ENCODE measurements at regions not wholly inside any gene's neighbourhood (a gene's known extent, or its start where the extent isn't known, plus 50 kb on each side); places are given as distances from the start of the nearest gene placed in this dataset.

DNA sequence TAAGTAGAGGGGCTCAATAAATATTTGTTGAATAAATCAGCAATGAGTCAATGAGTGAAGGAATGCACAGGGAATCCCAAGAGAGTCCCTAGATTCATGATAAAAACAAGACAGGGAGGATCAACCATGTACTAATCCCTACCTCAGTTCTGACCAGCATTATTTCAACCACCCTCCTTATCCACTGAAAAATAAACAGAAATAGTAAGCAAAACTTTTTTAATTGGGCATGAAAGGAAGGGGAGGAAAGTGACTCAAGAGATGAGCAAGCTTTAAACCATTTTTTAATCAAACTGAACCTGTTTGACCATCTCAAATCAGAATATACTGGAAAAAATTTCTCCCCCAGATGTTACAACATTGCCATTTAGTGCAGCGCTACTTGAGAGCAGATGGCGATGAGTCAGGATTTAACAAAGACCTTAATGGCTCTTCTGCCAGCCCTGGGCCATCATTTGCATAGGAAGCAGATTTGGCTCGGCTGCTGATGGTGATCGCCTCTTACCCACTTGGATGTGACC is 194.8 kb upstream of the SLC30A5 start:
- no peak overlapping the region for H3K4me3 ChIP-seq (ENCODE audit: low read depth, low read length)
- no peak for DNase-seq (ENCODE audit: low read depth)
- TF ChIP-seq, protein P1, sequence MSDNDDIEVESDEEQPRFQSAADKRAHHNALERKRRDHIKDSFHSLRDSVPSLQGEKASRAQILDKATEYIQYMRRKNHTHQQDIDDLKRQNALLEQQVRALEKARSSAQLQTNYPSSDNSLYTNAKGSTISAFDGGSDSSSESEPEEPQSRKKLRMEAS (IDR thresholded peaks at IDR 0.05; ENCODE audit: low read depth, low read length): no peak
- TF ChIP-seq, protein P2, sequence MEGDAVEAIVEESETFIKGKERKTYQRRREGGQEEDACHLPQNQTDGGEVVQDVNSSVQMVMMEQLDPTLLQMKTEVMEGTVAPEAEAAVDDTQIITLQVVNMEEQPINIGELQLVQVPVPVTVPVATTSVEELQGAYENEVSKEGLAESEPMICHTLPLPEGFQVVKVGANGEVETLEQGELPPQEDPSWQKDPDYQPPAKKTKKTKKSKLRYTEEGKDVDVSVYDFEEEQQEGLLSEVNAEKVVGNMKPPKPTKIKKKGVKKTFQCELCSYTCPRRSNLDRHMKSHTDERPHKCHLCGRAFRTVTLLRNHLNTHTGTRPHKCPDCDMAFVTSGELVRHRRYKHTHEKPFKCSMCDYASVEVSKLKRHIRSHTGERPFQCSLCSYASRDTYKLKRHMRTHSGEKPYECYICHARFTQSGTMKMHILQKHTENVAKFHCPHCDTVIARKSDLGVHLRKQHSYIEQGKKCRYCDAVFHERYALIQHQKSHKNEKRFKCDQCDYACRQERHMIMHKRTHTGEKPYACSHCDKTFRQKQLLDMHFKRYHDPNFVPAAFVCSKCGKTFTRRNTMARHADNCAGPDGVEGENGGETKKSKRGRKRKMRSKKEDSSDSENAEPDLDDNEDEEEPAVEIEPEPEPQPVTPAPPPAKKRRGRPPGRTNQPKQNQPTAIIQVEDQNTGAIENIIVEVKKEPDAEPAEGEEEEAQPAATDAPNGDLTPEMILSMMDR (IDR thresholded peaks at IDR 0.05; ENCODE audit: low read depth, low read length): no peak
- TF ChIP-seq MYC (IDR thresholded peaks at IDR 0.05; ENCODE audit: low read depth, low read length): no peak
- TF ChIP-seq POLR2A (IDR thresholded peaks at IDR 0.05; ENCODE audit: extremely low read depth, insufficient read length): no peak

DNA sequence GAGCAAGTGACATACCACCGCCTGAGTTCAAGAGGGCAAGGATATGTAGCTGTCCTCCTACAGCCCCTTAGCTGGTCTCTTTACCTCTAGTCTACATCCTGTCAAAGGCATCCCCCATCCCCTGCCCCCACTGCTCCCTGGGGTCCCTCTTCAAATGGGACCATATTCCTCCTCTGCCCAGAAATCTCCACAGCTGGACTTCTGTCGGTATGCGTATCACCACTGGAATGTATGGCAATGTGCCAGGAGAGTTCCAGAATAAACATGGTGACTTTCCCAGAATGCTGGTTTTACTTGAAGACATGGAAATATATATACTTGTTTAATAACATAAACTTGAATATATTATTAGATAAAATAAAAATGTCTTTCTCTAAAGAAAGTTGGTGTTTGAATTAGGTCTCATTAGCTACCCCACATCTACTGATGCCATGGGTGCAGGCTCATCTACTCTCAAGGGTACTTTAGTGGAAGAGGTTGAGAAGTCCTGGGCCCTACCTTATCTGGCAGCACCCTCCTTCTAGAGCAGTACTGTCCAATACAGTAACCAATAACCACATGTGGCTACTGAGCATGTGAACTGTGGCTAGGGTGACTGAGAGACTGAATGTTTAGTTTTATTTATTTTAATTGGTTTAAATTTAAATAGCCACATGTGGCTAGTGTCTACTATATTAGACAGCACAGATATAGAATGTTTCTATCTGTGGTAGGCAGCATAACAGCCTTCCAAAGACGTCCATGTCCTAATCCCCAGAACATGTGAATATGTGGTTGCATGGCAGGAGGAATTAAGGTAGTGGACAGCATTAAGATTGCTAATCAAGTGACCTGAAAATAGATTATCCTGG is 181.7 kb upstream of the SLC30A5 start:
- no peak for DNase-seq (ENCODE audit: low read depth)
- H3K4me3 ChIP-seq (ENCODE audit: low read depth, low read length): no peak overlapping the region
- TF ChIP-seq MYC (IDR thresholded peaks at IDR 0.05; ENCODE audit: low read depth, low read length) (no peak), POLR2A (IDR thresholded peaks at IDR 0.05; ENCODE audit: extremely low read depth, insufficient read length) (no peak)
- TF ChIP-seq, protein P2 (IDR thresholded peaks at IDR 0.05; ENCODE audit: low read depth, low read length): no peak
- TF ChIP-seq, protein P1 (IDR thresholded peaks at IDR 0.05; ENCODE audit: low read depth, low read length): no peak

DNA sequence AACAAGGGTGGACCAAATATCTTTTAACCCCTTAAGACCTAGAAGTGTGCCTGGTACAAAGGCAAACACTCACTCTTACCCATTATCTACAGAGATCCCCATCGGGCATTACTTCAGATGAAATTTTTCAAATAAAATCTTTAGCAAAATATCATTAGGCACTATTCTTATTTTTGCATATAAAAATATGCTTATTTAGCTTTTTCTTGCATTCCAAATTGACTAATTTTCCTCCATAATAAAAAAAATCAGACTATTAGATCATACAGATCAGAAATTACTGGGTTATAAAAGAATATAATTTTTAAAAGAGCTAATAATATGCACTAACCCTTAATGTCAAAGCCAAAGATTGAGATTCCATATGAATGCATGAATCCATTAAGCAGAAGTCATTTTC is 178.7 kb upstream of the SLC30A5 start:
- H3K4me3 ChIP-seq (ENCODE audit: low read depth, low read length): no peak overlapping the region
- DNase-seq (ENCODE audit: low read depth): no peak
- TF ChIP-seq, protein P2 (IDR thresholded peaks at IDR 0.05; ENCODE audit: low read depth, low read length): no peak
- TF ChIP-seq, protein P1 (IDR thresholded peaks at IDR 0.05; ENCODE audit: low read depth, low read length): no peak
- TF ChIP-seq MYC (IDR thresholded peaks at IDR 0.05; ENCODE audit: low read depth, low read length): no peak
- TF ChIP-seq POLR2A (IDR thresholded peaks at IDR 0.05; ENCODE audit: extremely low read depth, insufficient read length): no peak

DNA sequence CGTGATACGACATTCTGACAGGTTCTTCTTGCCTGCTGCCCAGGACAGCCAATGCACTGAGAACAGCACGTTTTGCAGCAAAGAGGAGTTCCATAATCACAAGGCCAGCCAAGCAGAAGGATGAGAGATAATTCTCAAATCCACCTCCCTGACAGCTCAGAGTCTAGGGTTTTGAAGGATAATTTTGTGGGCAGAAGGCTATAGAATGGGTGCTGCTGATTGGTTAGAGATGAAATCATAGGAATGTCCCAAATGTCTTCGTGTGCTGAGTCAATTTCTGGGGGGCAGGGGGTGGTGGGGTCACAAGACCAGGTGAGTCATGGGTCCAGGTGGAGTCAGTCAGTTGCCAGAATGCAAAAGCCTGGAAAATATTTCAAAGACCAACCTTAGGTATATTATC is 175.5 kb upstream of the SLC30A5 start:
- no peak for DNase-seq (ENCODE audit: low read depth)
- no peak overlapping the region for H3K4me3 ChIP-seq (ENCODE audit: low read depth, low read length)
- no peak for TF ChIP-seq POLR2A (IDR thresholded peaks at IDR 0.05; ENCODE audit: extremely low read depth, insufficient read length)
- TF ChIP-seq, protein P1 (IDR thresholded peaks at IDR 0.05; ENCODE audit: low read depth, low read length): no peak

DNA sequence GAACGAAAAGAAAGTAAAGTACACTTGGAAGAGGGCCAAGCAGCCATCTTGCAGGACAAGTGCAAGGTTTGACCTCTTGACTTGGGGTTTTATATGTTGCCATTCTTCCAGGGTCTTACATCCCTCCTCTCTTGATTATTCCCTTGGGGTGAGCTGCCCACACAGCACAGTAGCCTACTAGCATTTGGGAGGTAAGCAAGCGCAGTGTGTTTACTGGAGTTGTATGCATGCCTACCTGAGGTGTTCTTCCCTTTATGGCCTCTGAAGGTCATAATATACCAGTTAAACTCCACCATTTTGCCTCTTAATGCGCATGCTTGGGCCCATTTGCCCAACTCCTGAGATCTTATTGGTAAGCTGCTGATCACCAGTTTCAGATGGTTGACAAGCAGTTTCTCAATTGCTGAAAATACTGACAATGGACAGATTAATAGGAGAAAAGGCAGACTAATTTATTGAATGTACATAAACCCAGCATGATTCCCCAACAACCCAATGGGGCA is 173.8 kb upstream of the SLC30A5 start:
- H3K4me3 ChIP-seq (ENCODE audit: low read depth, low read length): no peak overlapping the region
- TF ChIP-seq MYC (IDR thresholded peaks at IDR 0.05; ENCODE audit: low read depth, low read length) (no peak), POLR2A (IDR thresholded peaks at IDR 0.05; ENCODE audit: extremely low read depth, insufficient read length) (no peak)
- TF ChIP-seq, protein P2 (IDR thresholded peaks at IDR 0.05; ENCODE audit: low read depth, low read length): no peak
- TF ChIP-seq, protein P1 (IDR thresholded peaks at IDR 0.05; ENCODE audit: low read depth, low read length): no peak
- no peak for DNase-seq (ENCODE audit: low read depth)

DNA sequence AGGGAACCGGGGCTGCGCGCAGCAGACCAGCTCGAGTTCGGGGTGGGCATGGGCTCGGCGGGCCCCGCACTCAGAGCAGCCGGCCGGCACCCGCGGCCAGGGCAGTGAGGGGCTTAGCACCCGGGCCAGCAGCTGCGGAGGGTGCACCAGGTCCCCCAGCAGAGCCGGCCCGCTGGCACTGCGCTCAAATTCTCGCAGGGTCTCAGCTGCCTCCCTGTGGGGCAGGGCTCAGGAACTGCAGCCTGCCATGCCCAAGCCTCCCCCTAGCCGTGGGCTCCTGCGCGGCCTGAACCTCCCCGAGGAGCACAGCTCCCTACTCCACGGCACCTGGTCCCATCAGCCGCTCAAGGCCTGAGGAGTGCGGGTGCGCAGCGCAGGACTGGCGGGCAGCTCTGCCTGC is 172.9 kb upstream of the SLC30A5 start:
- no peak for DNase-seq (ENCODE audit: low read depth)
- H3K4me3 ChIP-seq (ENCODE audit: low read depth, low read length): no peak overlapping the region
- TF ChIP-seq MYC (IDR thresholded peaks at IDR 0.05; ENCODE audit: low read depth, low read length) (no peak), POLR2A (IDR thresholded peaks at IDR 0.05; ENCODE audit: extremely low read depth, insufficient read length) (no peak)
- TF ChIP-seq, protein P1 (IDR thresholded peaks at IDR 0.05; ENCODE audit: low read depth, low read length): no peak
- TF ChIP-seq, protein P2 (IDR thresholded peaks at IDR 0.05; ENCODE audit: low read depth, low read length): no peak
